Epithelial cell of proximal tubule (primary cell): ENCODE measurements at regions not wholly inside any gene's neighbourhood (a gene's known extent, or its start where the extent isn't known, plus 50 kb on each side); places are given as distances from the start of the nearest gene placed in this dataset.
"Not testable (repeated sequence)": the region's sequence is repeated elsewhere in the genome, so short reads cannot be mapped to it uniquely, and the experiment has no call there.

Source experiments
- DNase-seq: peaks from one replicate; pipeline ENCODE4 v3.0.0-alpha.2; 2011; ENCODE audit warnings: low read depth
- H3K4me3 ChIP-seq: 2 replicates; pipeline ENCODE4 v1.5.1; 2011; ENCODE audit warnings: low read depth, mild to moderate bottlenecking, low read length
- TF ChIP-seq, protein P1 (sequence below): conservative IDR thresholded peaks from 2 replicates; pipeline ENCODE4 v1.5.1; 2012; ENCODE audit warnings: low read depth, mild to moderate bottlenecking, low read length

GRCh38 chr13:58706421-58706820 lies 1074.9 kb downstream of the PCDH17 start:
- TF ChIP-seq, protein P1, sequence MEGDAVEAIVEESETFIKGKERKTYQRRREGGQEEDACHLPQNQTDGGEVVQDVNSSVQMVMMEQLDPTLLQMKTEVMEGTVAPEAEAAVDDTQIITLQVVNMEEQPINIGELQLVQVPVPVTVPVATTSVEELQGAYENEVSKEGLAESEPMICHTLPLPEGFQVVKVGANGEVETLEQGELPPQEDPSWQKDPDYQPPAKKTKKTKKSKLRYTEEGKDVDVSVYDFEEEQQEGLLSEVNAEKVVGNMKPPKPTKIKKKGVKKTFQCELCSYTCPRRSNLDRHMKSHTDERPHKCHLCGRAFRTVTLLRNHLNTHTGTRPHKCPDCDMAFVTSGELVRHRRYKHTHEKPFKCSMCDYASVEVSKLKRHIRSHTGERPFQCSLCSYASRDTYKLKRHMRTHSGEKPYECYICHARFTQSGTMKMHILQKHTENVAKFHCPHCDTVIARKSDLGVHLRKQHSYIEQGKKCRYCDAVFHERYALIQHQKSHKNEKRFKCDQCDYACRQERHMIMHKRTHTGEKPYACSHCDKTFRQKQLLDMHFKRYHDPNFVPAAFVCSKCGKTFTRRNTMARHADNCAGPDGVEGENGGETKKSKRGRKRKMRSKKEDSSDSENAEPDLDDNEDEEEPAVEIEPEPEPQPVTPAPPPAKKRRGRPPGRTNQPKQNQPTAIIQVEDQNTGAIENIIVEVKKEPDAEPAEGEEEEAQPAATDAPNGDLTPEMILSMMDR, result no peak
- no peak overlapping the region for H3K4me3 ChIP-seq
- DNase-seq, result no peak

GRCh38 chr13:58712191-58712590 lies 1080.6 kb downstream of the PCDH17 start:
- TF ChIP-seq, protein P1, result peak; percentile 45
- no peak for DNase-seq

DNA sequence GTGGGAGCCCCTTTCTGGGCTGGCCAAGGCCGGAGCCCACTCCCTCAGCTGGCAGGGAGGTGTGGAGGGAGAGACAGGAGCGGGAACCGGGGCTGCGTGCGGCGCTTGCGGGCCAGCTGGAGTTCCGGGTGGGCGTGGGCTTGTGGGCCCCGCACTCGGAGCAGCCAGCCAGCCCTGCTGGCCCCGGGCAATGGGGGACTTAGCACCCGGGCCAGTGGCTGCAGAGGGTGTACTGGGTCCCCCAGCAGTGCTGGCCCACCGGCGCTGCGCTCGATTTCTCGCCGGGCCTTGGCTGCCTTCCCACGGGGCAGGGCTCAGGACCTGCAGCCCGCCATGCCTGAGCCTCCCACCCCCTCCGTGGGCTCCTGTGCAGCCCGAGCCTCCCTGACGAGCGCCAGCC lies 1082.5 kb downstream of the PCDH17 start:
- not testable (repeated sequence) for DNase-seq, H3K4me3 ChIP-seq

More at GRCh38 chr13:58712191-58712590, 1080.6 kb downstream of the PCDH17 start:
- no peak overlapping the region for H3K4me3 ChIP-seq

DNA sequence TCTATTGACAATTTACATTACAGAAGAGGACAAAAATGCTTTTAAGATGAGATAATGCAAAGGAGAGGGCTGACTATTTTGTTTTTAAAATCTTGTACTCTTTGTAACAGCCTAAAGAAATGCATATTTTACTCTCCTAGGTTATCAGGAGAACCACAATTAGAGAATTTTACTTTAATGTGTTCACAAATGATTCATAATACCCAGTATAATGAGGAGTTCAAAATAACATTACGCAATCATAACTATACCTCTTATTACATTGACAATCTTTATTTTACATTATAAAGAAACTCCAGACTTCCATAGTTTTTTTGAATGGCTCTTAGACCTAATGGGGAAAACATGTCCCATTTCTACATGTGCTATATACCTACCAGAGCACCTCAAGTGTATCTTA lies 1089.7 kb downstream of the PCDH17 start:
- DNase-seq, result no peak
- TF ChIP-seq, protein P1, result no peak

GRCh38 chr13:58728126-58728525 lies 1096.6 kb downstream of the PCDH17 start:
- no peak overlapping the region for H3K4me3 ChIP-seq
- DNase-seq, result no peak
- TF ChIP-seq, protein P1, result no peak

More for the DNA sequence above, 1089.7 kb downstream of the PCDH17 start:
- no peak overlapping the region for H3K4me3 ChIP-seq

GRCh38 chr13:58729361-58729760 lies 1097.8 kb downstream of the PCDH17 start:
- no peak for DNase-seq
- no peak overlapping the region for H3K4me3 ChIP-seq
- TF ChIP-seq, protein P1, result no peak

- DNase-seq, result no peak
- H3K4me3 ChIP-seq, result no peak overlapping the region
- TF ChIP-seq, protein P1, result no peak
Measured at GRCh38 chr13:58744686-58745085, 1113.1 kb downstream of the PCDH17 start.
